Endothelial cell (in vitro differentiated cells): ENCODE measurements at regions not wholly inside any gene's neighbourhood (a gene's known extent, or its start where the extent isn't known, plus 50 kb on each side); places are given as distances from the start of the nearest gene placed in this dataset.
A peak's percentile ranks its signal among the peaks of the same experiment; 100 is the strongest.

Source experiments
- DNase-seq: peaks from one replicate; pipeline ENCODE4 v3.0.0; 2021; ENCODE audit warnings: low spot score
- H3K27ac Mint-ChIP-seq: one replicate; pipeline ENCODE4 v1.8.0; 2021; ENCODE audit warnings: mixed read lengths, inconsistent platforms; ENCODE audit not compliant: unreplicated experiment
- H3K27me3 Mint-ChIP-seq: one replicate; pipeline ENCODE4 v1.8.0; 2021; ENCODE audit warnings: mild to moderate bottlenecking, moderate library complexity, mixed read lengths, inconsistent platforms; ENCODE audit not compliant: unreplicated experiment
- H3K36me3 Mint-ChIP-seq: one replicate; pipeline ENCODE4 v1.8.0; 2021; ENCODE audit warnings: mild to moderate bottlenecking, low read depth, mixed read lengths, inconsistent platforms; ENCODE audit not compliant: unreplicated experiment
- H3K4me1 Mint-ChIP-seq: one replicate; pipeline ENCODE4 v1.8.0; 2021; ENCODE audit warnings: mild to moderate bottlenecking, mixed read lengths, inconsistent platforms; ENCODE audit not compliant: unreplicated experiment
- H3K4me3 Mint-ChIP-seq: one replicate; pipeline ENCODE4 v1.8.0; 2021; ENCODE audit warnings: mild to moderate bottlenecking, mixed read lengths, inconsistent platforms; ENCODE audit not compliant: unreplicated experiment
- H3K9me3 Mint-ChIP-seq: one replicate; pipeline ENCODE4 v1.8.0; 2021; ENCODE audit warnings: mixed read lengths, inconsistent platforms; ENCODE audit not compliant: unreplicated experiment
- TF ChIP-seq, protein P1 (sequence below): fragments of 200-600 bp; sonication (generic); IDR thresholded peaks from one replicate; pipeline ENCODE4 v1.5.0; 2021; ENCODE audit warnings: antibody characterized with exemption; ENCODE audit not compliant: unreplicated experiment

GRCh38 chr2:237025090-237025865 lies 60.4 kb upstream of the COPS8 start:
- Mint-ChIP-seq H3K4me1 (no peaks in the 10 kb centered on the region), H3K4me3 (no peak overlapping the region), H3K36me3 (no peaks in the 10 kb centered on the region), H3K27me3 (no peaks in the 10 kb centered on the region), H3K9me3 (no peaks in the 10 kb centered on the region), H3K27ac (no peak overlapping the region)
- TF ChIP-seq, protein P1, sequence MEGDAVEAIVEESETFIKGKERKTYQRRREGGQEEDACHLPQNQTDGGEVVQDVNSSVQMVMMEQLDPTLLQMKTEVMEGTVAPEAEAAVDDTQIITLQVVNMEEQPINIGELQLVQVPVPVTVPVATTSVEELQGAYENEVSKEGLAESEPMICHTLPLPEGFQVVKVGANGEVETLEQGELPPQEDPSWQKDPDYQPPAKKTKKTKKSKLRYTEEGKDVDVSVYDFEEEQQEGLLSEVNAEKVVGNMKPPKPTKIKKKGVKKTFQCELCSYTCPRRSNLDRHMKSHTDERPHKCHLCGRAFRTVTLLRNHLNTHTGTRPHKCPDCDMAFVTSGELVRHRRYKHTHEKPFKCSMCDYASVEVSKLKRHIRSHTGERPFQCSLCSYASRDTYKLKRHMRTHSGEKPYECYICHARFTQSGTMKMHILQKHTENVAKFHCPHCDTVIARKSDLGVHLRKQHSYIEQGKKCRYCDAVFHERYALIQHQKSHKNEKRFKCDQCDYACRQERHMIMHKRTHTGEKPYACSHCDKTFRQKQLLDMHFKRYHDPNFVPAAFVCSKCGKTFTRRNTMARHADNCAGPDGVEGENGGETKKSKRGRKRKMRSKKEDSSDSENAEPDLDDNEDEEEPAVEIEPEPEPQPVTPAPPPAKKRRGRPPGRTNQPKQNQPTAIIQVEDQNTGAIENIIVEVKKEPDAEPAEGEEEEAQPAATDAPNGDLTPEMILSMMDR = no peak
- DNase-seq = no peak

DNA sequence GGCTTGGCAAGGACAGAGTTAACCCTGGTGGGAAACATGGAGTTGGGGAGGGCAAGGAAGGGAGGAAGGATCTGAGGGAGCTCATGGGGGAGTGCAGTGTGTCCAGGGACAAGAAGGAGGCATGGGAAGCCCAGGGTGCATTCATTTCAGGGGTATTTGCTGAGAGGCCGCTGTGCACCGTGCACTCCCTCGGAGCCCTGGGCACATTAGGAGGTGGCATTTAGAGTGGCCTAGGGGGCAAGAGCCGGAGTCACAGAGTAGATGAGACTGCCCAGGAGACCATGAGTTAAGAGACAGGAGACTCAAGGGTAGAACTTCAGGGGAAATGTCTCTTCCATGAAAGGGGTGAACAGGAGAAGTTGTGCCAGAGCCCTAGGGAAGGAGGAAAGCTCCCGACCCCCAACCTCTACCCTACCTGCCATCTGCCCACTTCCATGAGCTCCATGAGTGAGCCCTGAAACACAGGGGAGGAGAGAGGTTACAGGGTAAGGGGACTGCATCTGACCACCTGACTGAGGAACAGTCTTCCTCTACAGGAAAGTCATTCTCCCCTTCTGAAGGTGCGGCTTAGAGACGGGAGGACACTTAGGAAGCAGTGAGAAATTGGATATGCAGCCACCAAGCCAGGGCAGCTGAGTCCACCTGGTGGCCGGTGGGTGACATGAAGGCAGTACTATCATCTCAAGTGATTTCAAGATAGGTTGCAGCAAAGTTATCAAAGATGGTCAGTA lies 58.5 kb upstream of the COPS8 start:
- H3K9me3 Mint-ChIP-seq = no peaks in the 10 kb centered on the region
- peak; percentile 71 for DNase-seq
- H3K4me3 Mint-ChIP-seq = no peak overlapping the region
- TF ChIP-seq, protein P1 = peak; percentile 84
- H3K36me3 Mint-ChIP-seq = no peaks in the 10 kb centered on the region
- no peaks in the 10 kb centered on the region for H3K4me1 Mint-ChIP-seq
- H3K27ac Mint-ChIP-seq = no peak overlapping the region
- H3K27me3 Mint-ChIP-seq = no peaks in the 10 kb centered on the region

DNA sequence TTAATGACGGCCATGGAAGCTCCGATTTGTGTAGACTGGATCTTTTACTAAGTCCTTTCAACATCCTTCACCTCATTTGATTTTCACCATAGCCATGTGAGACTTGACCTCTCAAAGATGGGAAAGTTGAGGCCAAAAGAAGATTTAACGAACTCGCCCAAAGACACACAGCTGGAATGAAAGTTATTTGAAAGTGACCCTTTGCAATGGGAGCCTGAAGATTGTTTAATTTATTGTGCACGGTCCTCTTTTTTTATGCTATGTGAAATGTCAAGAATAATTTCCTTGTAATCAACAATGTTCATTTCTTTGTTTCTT lies 58.0 kb upstream of the COPS8 start:
- no peak for DNase-seq
- Mint-ChIP-seq H3K9me3 (no peaks in the 10 kb centered on the region), H3K36me3 (no peaks in the 10 kb centered on the region), H3K27ac (no peak overlapping the region), H3K27me3 (no peaks in the 10 kb centered on the region), H3K4me1 (no peaks in the 10 kb centered on the region), H3K4me3 (no peak overlapping the region)
- TF ChIP-seq, protein P1 = no peak

- Mint-ChIP-seq H3K36me3 (no peaks in the 10 kb centered on the region), H3K4me3 (no peak overlapping the region), H3K9me3 (no peaks in the 10 kb centered on the region), H3K27ac (no peak overlapping the region), H3K27me3 (no peaks in the 10 kb centered on the region), H3K4me1 (no peaks in the 10 kb centered on the region)
- TF ChIP-seq, protein P1 = no peak
- DNase-seq = no peak
Measured at GRCh38 chr2:237030382-237030781, 55.3 kb upstream of the COPS8 start.

GRCh38 chr2:237033536-237034060 lies 52.1 kb upstream of the COPS8 start:
- Mint-ChIP-seq H3K9me3 (no peaks in the 10 kb centered on the region), H3K36me3 (no peaks in the 10 kb centered on the region), H3K27me3 (no peaks in the 10 kb centered on the region), H3K4me3 (no peak overlapping the region), H3K27ac (no peak overlapping the region), H3K4me1 (peaks cover 5% of the 10 kb centered on the region)
- TF ChIP-seq, protein P1 = no peak
- DNase-seq = no peak
